ENCODE measurements at regions not wholly inside any gene's neighbourhood (a gene's known extent, or its start where the extent isn't known, plus 50 kb on each side); places are given as distances from the start of the nearest gene placed in this dataset.

- no peaks in the 10 kb centered on the region for H3K4me1 Mint-ChIP-seq
- no peaks in the 10 kb centered on the region for H3K36me3 Mint-ChIP-seq
- Histone ChIP-seq H3K9me3 (ENCODE audit: control insufficient read depth, insufficient read depth, low read length) (no peaks in the 10 kb centered on the region), H3K27me3 (ENCODE audit: control insufficient read depth, insufficient read depth, low read length) (no peaks in the 10 kb centered on the region), H3K4me3 (ENCODE audit: low read length) (no peak overlapping the region), H3K4me1 (ENCODE audit: control insufficient read depth, insufficient read depth, low read length) (no peaks in the 10 kb centered on the region), H3K36me3 (ENCODE audit: control insufficient read depth, insufficient read depth, low read length) (no peaks in the 10 kb centered on the region), H3K27ac (ENCODE audit: low read length) (no peak overlapping the region)
- no peak for TF ChIP-seq CTCF (IDR thresholded peaks at IDR 0.05)
- no peak overlapping the region for H3K27ac Mint-ChIP-seq
- no CpG with 5 or more reads among the region's 1 CpG for WGBS (ENCODE audit: insufficient coverage)
- no peak overlapping the region for H3K4me3 Mint-ChIP-seq
- H3K27me3 Mint-ChIP-seq (ENCODE audit: low read depth in 2 of 2), result peaks cover 12% of the 10 kb centered on the region in 2 donors
- intact Hi-C loops (cut with micrococcal nuclease), result no loop called here
- no peak for DNase-seq
- H3K9me3 Mint-ChIP-seq, result no peaks in the 10 kb centered on the region
- no peak for ATAC-seq
Measured at GRCh38 chr7:115346685-115347084, 424.8 kb downstream of the MDFIC start.

- Mint-ChIP-seq H3K27ac (no peak overlapping the region), H3K27me3 (ENCODE audit: low read depth in 2 of 2) (peaks cover 17 to 27% of the 10 kb centered on the region in 2 donors), H3K4me1 (no peaks in the 10 kb centered on the region), H3K36me3 (no peaks in the 10 kb centered on the region), H3K4me3 (no peak overlapping the region), H3K9me3 (no peaks in the 10 kb centered on the region)
- H3K27ac ChIP-seq (ENCODE audit: low read length), result no peak overlapping the region
- no peaks in the 10 kb centered on the region for H3K27me3 ChIP-seq (ENCODE audit: control insufficient read depth, insufficient read depth, low read length)
- no peaks in the 10 kb centered on the region for H3K4me1 ChIP-seq (ENCODE audit: control insufficient read depth, insufficient read depth, low read length)
- H3K36me3 ChIP-seq (ENCODE audit: control insufficient read depth, insufficient read depth, low read length), result no peaks in the 10 kb centered on the region
- 66% methylated on average over 3 of the region's 4 CpGs for WGBS (ENCODE audit: insufficient coverage)
- intact Hi-C loops (cut with micrococcal nuclease), result no loop called here
- no peak for ATAC-seq
- H3K4me3 ChIP-seq (ENCODE audit: low read length), result no peak overlapping the region
- no peaks in the 10 kb centered on the region for H3K9me3 ChIP-seq (ENCODE audit: control insufficient read depth, insufficient read depth, low read length)
- no peak for DNase-seq
- TF ChIP-seq CTCF (IDR thresholded peaks at IDR 0.05), result no peak
Measured at GRCh38 chr7:115340828-115341227, 418.9 kb downstream of the MDFIC start.

GRCh38 chr7:115338016-115338415 is 416.1 kb downstream of the MDFIC start:
- intact Hi-C loops (cut with micrococcal nuclease), result no loop called here
- peaks cover 11 to 19% of the 10 kb centered on the region in 2 donors for H3K27me3 Mint-ChIP-seq (ENCODE audit: low read depth in 2 of 2)
- H3K36me3 Mint-ChIP-seq, result no peaks in the 10 kb centered on the region
- TF ChIP-seq CTCF (IDR thresholded peaks at IDR 0.05), result no peak
- no peak overlapping the region for H3K4me3 Mint-ChIP-seq
- Histone ChIP-seq H3K36me3 (ENCODE audit: control insufficient read depth, insufficient read depth, low read length) (no peaks in the 10 kb centered on the region), H3K4me1 (ENCODE audit: control insufficient read depth, insufficient read depth, low read length) (no peaks in the 10 kb centered on the region), H3K27me3 (ENCODE audit: control insufficient read depth, insufficient read depth, low read length) (no peaks in the 10 kb centered on the region), H3K9me3 (ENCODE audit: control insufficient read depth, insufficient read depth, low read length) (no peaks in the 10 kb centered on the region), H3K4me3 (ENCODE audit: low read length) (no peak overlapping the region), H3K27ac (ENCODE audit: low read length) (no peak overlapping the region)
- 100% methylated on average over 4 of the region's 4 CpGs for WGBS (ENCODE audit: insufficient coverage)
- no peaks in the 10 kb centered on the region for H3K9me3 Mint-ChIP-seq
- ATAC-seq (no peak), DNase-seq (no peak)
- H3K4me1 Mint-ChIP-seq, result no peaks in the 10 kb centered on the region
- no peak overlapping the region for H3K27ac Mint-ChIP-seq

GRCh38 chr7:115332691-115333090 is 410.8 kb downstream of the MDFIC start:
- Mint-ChIP-seq H3K27me3 (ENCODE audit: low read depth in 2 of 2) (peaks cover 5 to 6% of the 10 kb centered on the region in 2 donors), H3K4me1 (no peaks in the 10 kb centered on the region), H3K36me3 (no peaks in the 10 kb centered on the region), H3K9me3 (peaks cover 0 to 2% of the 10 kb centered on the region in 2 donors), H3K27ac (no peak overlapping the region), H3K4me3 (no peak overlapping the region)
- intact Hi-C loops (cut with micrococcal nuclease), result no loop called here
- TF ChIP-seq CTCF (IDR thresholded peaks at IDR 0.05), result no peak
- H3K27me3 ChIP-seq (ENCODE audit: control insufficient read depth, insufficient read depth, low read length), result no peaks in the 10 kb centered on the region
- WGBS (ENCODE audit: insufficient coverage), result 74% methylated on average over 2 of the region's 3 CpGs
- H3K36me3 ChIP-seq (ENCODE audit: control insufficient read depth, insufficient read depth, low read length), result no peaks in the 10 kb centered on the region
- DNase-seq (no peak), ATAC-seq (no peak)
- no peak overlapping the region for H3K4me3 ChIP-seq (ENCODE audit: low read length)
- no peaks in the 10 kb centered on the region for H3K4me1 ChIP-seq (ENCODE audit: control insufficient read depth, insufficient read depth, low read length)
- H3K9me3 ChIP-seq (ENCODE audit: control insufficient read depth, insufficient read depth, low read length), result no peaks in the 10 kb centered on the region
- no peak overlapping the region for H3K27ac ChIP-seq (ENCODE audit: low read length)

All from natural killer cell (primary cell).